GM12891 (cell line): ENCODE measurements at regions not wholly inside any gene's neighbourhood (a gene's known extent, or its start where the extent isn't known, plus 50 kb on each side); places are given as distances from the start of the nearest gene placed in this dataset.

Experiments used
- PAX5 ChIP-seq: IDR thresholded peaks from 2 replicates; pipeline ENCODE4 v1.6.1; 2011; ENCODE audit warnings: low read length, moderate library complexity, mild to moderate bottlenecking; ENCODE audit not compliant: insufficient read depth, severe bottlenecking
- POLR2A ChIP-seq: IDR thresholded peaks from 2 replicates; pipeline ENCODE4 v1.6.1; 2011; ENCODE audit warnings: low read depth, low read length, control low read depth
- POLR2AphosphoS5 ChIP-seq: IDR thresholded peaks from 2 replicates; pipeline ENCODE4 v1.6.1; 2011; ENCODE audit warnings: low read depth, low read length, control low read depth
- TAF1 ChIP-seq: IDR thresholded peaks from 2 replicates; pipeline ENCODE4 v1.6.1; 2011; ENCODE audit warnings: low read depth, low read length, control low read depth

GRCh38 chr4:173635395-173635794 lies 105.4 kb upstream of the HAND2 start:
- no peak for TF ChIP-seq POLR2A
- no peak for TF ChIP-seq POLR2AphosphoS5
- TF ChIP-seq TAF1: no peak
- TF ChIP-seq PAX5: no peak
